Panc1 (cell line): ENCODE measurements at regions not wholly inside any gene's neighbourhood (a gene's known extent, or its start where the extent isn't known, plus 50 kb on each side); places are given as distances from the start of the nearest gene placed in this dataset.

Experiments
- CTCF ChIP-seq: fragments of 450-650 bp; IDR thresholded peaks from 2 replicates; pipeline ENCODE4 v1.5.1; 2017; ENCODE audit warnings: mild to moderate bottlenecking
- POLR2AphosphoS5 ChIP-seq: IDR thresholded peaks from 2 replicates; pipeline ENCODE4 v1.6.1; 2012; ENCODE audit warnings: mild to moderate bottlenecking, low read depth, low read length, moderate library complexity
- REST ChIP-seq, 2 experiments: IDR thresholded peaks; 2 replicates each; pipeline ENCODE4 v1.6.1; 2011 to 2012; ENCODE audit warnings: low read depth in 2 of 2, control low read depth in 1 of 2, low read length in 1 of 2, mild to moderate bottlenecking in 1 of 2, moderate library complexity in 1 of 2; ENCODE audit not compliant: insufficient read depth in 1 of 2
- SIN3A ChIP-seq: IDR thresholded peaks from 2 replicates; pipeline ENCODE4 v1.6.1; 2012; ENCODE audit warnings: low read depth, mild to moderate bottlenecking, low read length, moderate library complexity, borderline replicate concordance; ENCODE audit not compliant: insufficient read depth

GRCh38 chr6:98783578-98783977 lies 50.8 kb upstream of the POU3F2 start:
- no peak for TF ChIP-seq REST (IDR thresholded peaks at IDR 0.05; ENCODE audit: insufficient read depth in 1 of 2, low read depth in 2 of 2, low read length in 1 of 2)
- no peak for TF ChIP-seq CTCF
- TF ChIP-seq SIN3A, result no peak
- no peak for TF ChIP-seq POLR2AphosphoS5
